ENCODE measurements at regions not wholly inside any gene's neighbourhood (a gene's known extent, or its start where the extent isn't known, plus 50 kb on each side); places are given as distances from the start of the nearest gene placed in this dataset.

DNA sequence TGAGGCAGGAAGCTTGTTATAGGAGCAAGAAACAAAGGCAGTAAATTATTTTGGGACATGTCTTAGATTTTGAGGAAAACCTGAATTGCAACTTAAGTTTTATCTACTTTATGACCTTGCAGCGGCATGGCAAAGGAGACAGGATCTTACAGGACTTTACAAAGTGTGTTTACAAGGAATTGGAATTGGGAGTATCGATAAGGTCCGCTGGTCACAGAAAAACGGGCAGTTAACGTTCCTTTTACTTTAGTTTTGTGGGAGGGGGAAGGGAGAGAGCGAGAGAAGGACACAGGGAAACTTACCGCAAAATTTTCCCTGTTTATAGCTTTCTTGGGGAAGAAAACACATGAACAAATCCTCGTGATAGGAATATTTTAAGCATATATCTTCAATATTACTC is 1607.2 kb downstream of the GRIK2 start:
- no peak overlapping the region for H3K9ac ChIP-seq (ENCODE audit: low read length)
- no peaks in the 10 kb centered on the region for H3K79me2 ChIP-seq (ENCODE audit: low read length)
- no peaks in the 10 kb centered on the region for H4K20me1 ChIP-seq (ENCODE audit: insufficient read depth, low read length)
- H3K27ac ChIP-seq (ENCODE audit: low read length): no peak overlapping the region
- H3K36me3 ChIP-seq (replicated peaks; ENCODE audit: low read depth, low read length): no peaks in the 10 kb centered on the region
- no peaks in the 10 kb centered on the region for H3K27me3 ChIP-seq (ENCODE audit: low read depth, low read length)
- no peak for TF ChIP-seq EZH2phosphoT487 (IDR thresholded peaks at IDR 0.05; ENCODE audit: low read depth)
- TF ChIP-seq, protein P1, sequence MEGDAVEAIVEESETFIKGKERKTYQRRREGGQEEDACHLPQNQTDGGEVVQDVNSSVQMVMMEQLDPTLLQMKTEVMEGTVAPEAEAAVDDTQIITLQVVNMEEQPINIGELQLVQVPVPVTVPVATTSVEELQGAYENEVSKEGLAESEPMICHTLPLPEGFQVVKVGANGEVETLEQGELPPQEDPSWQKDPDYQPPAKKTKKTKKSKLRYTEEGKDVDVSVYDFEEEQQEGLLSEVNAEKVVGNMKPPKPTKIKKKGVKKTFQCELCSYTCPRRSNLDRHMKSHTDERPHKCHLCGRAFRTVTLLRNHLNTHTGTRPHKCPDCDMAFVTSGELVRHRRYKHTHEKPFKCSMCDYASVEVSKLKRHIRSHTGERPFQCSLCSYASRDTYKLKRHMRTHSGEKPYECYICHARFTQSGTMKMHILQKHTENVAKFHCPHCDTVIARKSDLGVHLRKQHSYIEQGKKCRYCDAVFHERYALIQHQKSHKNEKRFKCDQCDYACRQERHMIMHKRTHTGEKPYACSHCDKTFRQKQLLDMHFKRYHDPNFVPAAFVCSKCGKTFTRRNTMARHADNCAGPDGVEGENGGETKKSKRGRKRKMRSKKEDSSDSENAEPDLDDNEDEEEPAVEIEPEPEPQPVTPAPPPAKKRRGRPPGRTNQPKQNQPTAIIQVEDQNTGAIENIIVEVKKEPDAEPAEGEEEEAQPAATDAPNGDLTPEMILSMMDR (IDR thresholded peaks at IDR 0.05; ENCODE audit: low read depth, low read length): no peak
- H2AFZ ChIP-seq (ENCODE audit: low read depth, low read length): no peak overlapping the region
- H3K9me3 ChIP-seq (ENCODE audit: insufficient read depth, low read length): no peaks in the 10 kb centered on the region
- H3K4me2 ChIP-seq (ENCODE audit: low read length): no peak overlapping the region
- H3K4me3 ChIP-seq (ENCODE audit: low read length): no peak overlapping the region
- H3K4me1 ChIP-seq (ENCODE audit: low read length): no peaks in the 10 kb centered on the region

DNA sequence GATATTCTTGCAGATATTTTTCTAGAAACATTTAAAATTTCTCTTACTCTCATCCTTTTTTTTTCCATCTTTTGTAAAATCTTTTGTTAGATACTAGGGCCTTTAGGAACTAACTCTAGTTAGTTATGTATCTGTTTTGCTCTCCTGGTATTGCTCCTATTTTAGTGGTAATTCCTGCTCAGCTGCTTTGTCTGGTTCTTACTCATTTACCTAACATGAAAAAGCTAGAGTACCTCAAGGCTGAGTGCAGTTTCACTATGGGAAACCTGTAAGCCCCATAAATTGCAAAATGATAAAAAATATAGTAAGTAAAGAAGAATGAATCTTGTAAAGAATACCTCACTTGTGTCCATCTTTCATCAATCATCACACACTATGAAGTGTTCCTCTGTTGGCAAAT is 1602.0 kb downstream of the GRIK2 start:
- Histone ChIP-seq H3K4me2 (ENCODE audit: low read length) (no peak overlapping the region), H3K79me2 (ENCODE audit: low read length) (no peaks in the 10 kb centered on the region), H3K36me3 (replicated peaks; ENCODE audit: low read depth, low read length) (no peaks in the 10 kb centered on the region)

DNA sequence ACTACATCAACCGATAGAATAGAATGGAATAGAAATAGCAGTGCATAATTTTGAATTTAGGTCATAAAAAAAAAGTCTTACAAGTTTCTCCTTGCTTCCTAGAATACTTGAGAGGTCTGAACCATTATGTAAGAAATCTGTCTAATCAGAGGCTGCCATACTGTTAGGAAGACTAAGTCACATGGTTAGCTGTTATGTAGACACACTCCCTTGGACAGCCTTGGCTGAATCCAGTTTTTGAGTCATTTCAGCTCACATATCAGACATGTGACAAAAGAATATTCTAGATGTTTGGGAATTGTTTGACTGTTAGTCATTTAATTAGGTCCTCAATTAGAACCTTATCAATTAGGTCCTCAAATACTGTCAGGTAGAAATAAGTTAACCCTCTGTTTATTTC is 1601.4 kb downstream of the GRIK2 start:
- H3K4me2 ChIP-seq (ENCODE audit: low read length): no peak overlapping the region
- H3K27me3 ChIP-seq (ENCODE audit: low read depth, low read length): no peaks in the 10 kb centered on the region
- no peaks in the 10 kb centered on the region for H4K20me1 ChIP-seq (ENCODE audit: insufficient read depth, low read length)
- no peaks in the 10 kb centered on the region for H3K4me1 ChIP-seq (ENCODE audit: low read length)
- no peaks in the 10 kb centered on the region for H3K36me3 ChIP-seq (replicated peaks; ENCODE audit: low read depth, low read length)
- no peak overlapping the region for H3K27ac ChIP-seq (ENCODE audit: low read length)
- H2AFZ ChIP-seq (ENCODE audit: low read depth, low read length): no peak overlapping the region
- no peaks in the 10 kb centered on the region for H3K9me3 ChIP-seq (ENCODE audit: insufficient read depth, low read length)
- no peak overlapping the region for H3K4me3 ChIP-seq (ENCODE audit: low read length)
- no peak for TF ChIP-seq EZH2phosphoT487 (IDR thresholded peaks at IDR 0.05; ENCODE audit: low read depth)
- TF ChIP-seq, protein P1 (IDR thresholded peaks at IDR 0.05; ENCODE audit: low read depth, low read length): no peak
- H3K9ac ChIP-seq (ENCODE audit: low read length): no peak overlapping the region
- H3K79me2 ChIP-seq (ENCODE audit: low read length): no peaks in the 10 kb centered on the region

More for the DNA sequence above, 1602.0 kb downstream of the GRIK2 start:
- Histone ChIP-seq H3K27ac (ENCODE audit: low read length) (no peak overlapping the region), H3K9me3 (ENCODE audit: insufficient read depth, low read length) (no peaks in the 10 kb centered on the region), H3K27me3 (ENCODE audit: low read depth, low read length) (no peaks in the 10 kb centered on the region), H3K4me1 (ENCODE audit: low read length) (no peaks in the 10 kb centered on the region), H2AFZ (ENCODE audit: low read depth, low read length) (no peak overlapping the region), H4K20me1 (ENCODE audit: insufficient read depth, low read length) (no peaks in the 10 kb centered on the region), H3K4me3 (ENCODE audit: low read length) (no peak overlapping the region), H3K9ac (ENCODE audit: low read length) (no peak overlapping the region)
- no peak for TF ChIP-seq EZH2phosphoT487 (IDR thresholded peaks at IDR 0.05; ENCODE audit: low read depth)
- TF ChIP-seq, protein P1 (IDR thresholded peaks at IDR 0.05; ENCODE audit: low read depth, low read length): no peak

DNA sequence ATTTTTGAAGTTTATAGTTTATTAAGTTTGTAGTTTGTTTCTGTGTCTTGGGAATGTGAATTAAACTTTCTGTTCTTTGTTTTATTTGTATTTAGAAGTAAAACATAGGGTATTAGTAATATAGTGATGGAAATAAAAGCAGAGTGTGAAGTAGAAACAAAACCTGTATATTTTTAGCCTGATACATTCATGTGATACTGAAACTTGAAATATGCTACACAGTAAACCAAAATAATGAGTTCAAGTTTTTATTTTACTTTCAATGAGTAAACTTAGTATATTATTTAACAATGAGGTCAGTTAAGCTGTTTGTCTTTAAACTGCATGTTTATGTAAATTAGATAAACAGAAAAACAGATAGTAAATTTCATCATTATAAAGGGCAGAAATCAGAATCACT is 1592.6 kb downstream of the GRIK2 start:
- Histone ChIP-seq H3K27me3 (ENCODE audit: low read depth, low read length) (no peaks in the 10 kb centered on the region), H3K9me3 (ENCODE audit: insufficient read depth, low read length) (no peaks in the 10 kb centered on the region), H3K4me3 (ENCODE audit: low read length) (no peak overlapping the region), H3K79me2 (ENCODE audit: low read length) (no peaks in the 10 kb centered on the region), H3K9ac (ENCODE audit: low read length) (no peak overlapping the region), H3K36me3 (replicated peaks; ENCODE audit: low read depth, low read length) (no peaks in the 10 kb centered on the region), H3K4me2 (ENCODE audit: low read length) (no peak overlapping the region), H4K20me1 (ENCODE audit: insufficient read depth, low read length) (no peaks in the 10 kb centered on the region), H3K4me1 (ENCODE audit: low read length) (no peaks in the 10 kb centered on the region), H3K27ac (ENCODE audit: low read length) (no peak overlapping the region), H2AFZ (ENCODE audit: low read depth, low read length) (no peak overlapping the region)
- no peak for TF ChIP-seq EZH2phosphoT487 (IDR thresholded peaks at IDR 0.05; ENCODE audit: low read depth)
- TF ChIP-seq, protein P1 (IDR thresholded peaks at IDR 0.05; ENCODE audit: low read depth, low read length): no peak
